Astrocyte (in vitro differentiated cells and primary cell): ENCODE measurements at regions not wholly inside any gene's neighbourhood (a gene's known extent, or its start where the extent isn't known, plus 50 kb on each side); places are given as distances from the start of the nearest gene placed in this dataset.
A peak's percentile ranks its signal among the peaks of the same experiment; 100 is the strongest.

ENCODE experiments used
- DNase-seq: peaks from one replicate; pipeline ENCODE4 v3.0.0-alpha.2; 2010; ENCODE audit warnings: low read depth
- FAIRE-seq: peaks from 2 replicates; lab custom pipeline; 2011; peaks lifted over from hg19 to GRCh38; lab: Jason Lieb, UNC
- H2AFZ ChIP-seq: 2 replicates; pipeline ENCODE4 v1.6.0; 2012; ENCODE audit warnings: low read depth, low read length, inconsistent platforms
- H3K27ac ChIP-seq: 2 replicates; pipeline ENCODE4 v1.5.1; 2011; ENCODE audit warnings: low read depth, low read length, inconsistent platforms
- H3K27me3 ChIP-seq: 2 replicates; pipeline ENCODE4 v1.6.0; 2011; ENCODE audit warnings: low read length, inconsistent platforms; ENCODE audit not compliant: insufficient read depth
- H3K36me3 ChIP-seq: 2 replicates; pipeline ENCODE4 v1.5.1; 2011; ENCODE audit warnings: low read length, inconsistent platforms; ENCODE audit not compliant: insufficient read depth
- H3K4me1 ChIP-seq: 2 replicates; pipeline ENCODE4 v1.5.1; 2011; ENCODE audit warnings: low read length, inconsistent platforms; ENCODE audit not compliant: insufficient read depth
- H3K4me2 ChIP-seq: 2 replicates; pipeline ENCODE4 v1.6.0; 2012; ENCODE audit warnings: low read length, inconsistent platforms
- H3K4me3 ChIP-seq: 2 replicates; pipeline ENCODE4 v1.5.1; 2011; ENCODE audit warnings: low read depth, mild to moderate bottlenecking, low read length, inconsistent platforms; ENCODE audit not compliant: insufficient read depth
- H3K79me2 ChIP-seq: 2 replicates; pipeline ENCODE4 v1.6.0; 2012; ENCODE audit warnings: mild to moderate bottlenecking, low read length, inconsistent platforms; ENCODE audit not compliant: insufficient read depth
- H3K9ac ChIP-seq: 2 replicates; pipeline ENCODE4 v1.6.0; 2012; ENCODE audit warnings: mild to moderate bottlenecking, low read length, inconsistent platforms
- H3K9me3 ChIP-seq: 2 replicates; pipeline ENCODE4 v1.5.1; 2012; ENCODE audit warnings: low read depth, mild to moderate bottlenecking, low read length, inconsistent platforms; ENCODE audit not compliant: insufficient read depth
- H4K20me1 ChIP-seq: 2 replicates; pipeline ENCODE4 v1.6.0; 2012; ENCODE audit warnings: low read length, inconsistent platforms; ENCODE audit not compliant: insufficient read depth
- H3K27ac Mint-ChIP-seq: one replicate; pipeline ENCODE4 v1.8.0; 2021; ENCODE audit warnings: mild to moderate bottlenecking, mixed read lengths; ENCODE audit not compliant: unreplicated experiment
- H3K27me3 Mint-ChIP-seq: one replicate; pipeline ENCODE4 v1.8.0; 2021; ENCODE audit warnings: low read depth, mixed read lengths; ENCODE audit not compliant: unreplicated experiment
- H3K36me3 Mint-ChIP-seq: one replicate; pipeline ENCODE4 v1.8.0; 2021; ENCODE audit warnings: low read depth, mixed read lengths; ENCODE audit not compliant: unreplicated experiment
- H3K4me1 Mint-ChIP-seq: one replicate; pipeline ENCODE4 v1.8.0; 2021; ENCODE audit warnings: low read depth, mixed read lengths; ENCODE audit not compliant: unreplicated experiment
- H3K4me3 Mint-ChIP-seq: one replicate; pipeline ENCODE4 v1.8.0; 2021; ENCODE audit warnings: mild to moderate bottlenecking, moderate library complexity, mixed read lengths; ENCODE audit not compliant: unreplicated experiment
- H3K9me3 Mint-ChIP-seq: one replicate; pipeline ENCODE4 v1.8.0; 2021; ENCODE audit warnings: mild to moderate bottlenecking, mixed read lengths; ENCODE audit not compliant: unreplicated experiment
- EZH2 ChIP-seq: IDR thresholded peaks from 2 replicates; pipeline ENCODE4 v1.6.1; 2012; ENCODE audit warnings: mild to moderate bottlenecking, low read length, inconsistent platforms; ENCODE audit not compliant: insufficient read depth
- TF ChIP-seq, protein P1 (sequence below): IDR thresholded peaks from 2 replicates; pipeline ENCODE4 v1.5.1; 2011; ENCODE audit warnings: low read depth, mild to moderate bottlenecking, inconsistent platforms, low read length, moderate library complexity; ENCODE audit not compliant: insufficient read depth

DNA sequence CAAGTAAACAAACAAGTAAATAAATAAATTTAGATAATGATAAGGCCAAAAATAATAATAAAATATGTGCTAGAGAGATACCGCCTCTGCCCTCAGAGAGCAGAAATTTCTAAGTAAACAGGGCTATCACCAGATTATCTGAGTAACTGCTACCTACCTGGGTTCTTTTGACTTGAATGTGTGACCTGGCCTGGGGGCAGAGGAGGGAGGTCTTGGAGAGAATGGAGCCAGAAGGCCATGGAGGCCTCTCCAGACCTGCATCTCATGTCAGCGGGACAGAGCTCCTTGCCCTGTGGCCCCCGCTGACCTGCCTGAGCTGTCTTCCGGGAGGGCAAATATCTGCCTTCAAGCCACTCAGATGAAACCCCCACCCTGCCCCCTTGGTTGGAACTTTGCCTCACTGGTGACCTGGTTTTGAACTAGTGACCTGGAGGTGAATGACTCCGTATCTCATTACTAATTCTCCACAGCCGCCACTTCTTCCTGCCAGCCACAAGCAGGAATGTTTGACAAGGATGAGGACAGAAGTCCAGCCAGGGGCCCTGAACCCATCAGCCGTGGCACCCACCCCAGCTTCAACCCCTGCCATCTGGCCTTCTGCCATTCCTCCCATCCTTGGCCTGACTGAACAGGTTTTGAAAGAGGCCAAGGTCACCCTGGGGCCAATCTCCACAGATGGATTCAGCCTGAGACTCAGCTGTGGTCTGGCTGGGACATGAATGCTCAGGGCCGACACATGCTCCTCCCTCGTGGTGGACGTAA is 86.8 kb upstream of the PARP11 start:
- DNase-seq = no peak
- no peaks in the 10 kb centered on the region for H3K9me3 Mint-ChIP-seq
- Histone ChIP-seq H3K4me2 (no peak overlapping the region), H3K4me1 (no peaks in the 10 kb centered on the region), H3K36me3 (no peaks in the 10 kb centered on the region), H3K4me3 (no peak overlapping the region), H2AFZ (no peak overlapping the region), H3K27ac (no peak overlapping the region), H3K9ac (no peak overlapping the region), H3K27me3 (no peaks in the 10 kb centered on the region), H4K20me1 (no peaks in the 10 kb centered on the region), H3K79me2 (no peaks in the 10 kb centered on the region), H3K9me3 (no peaks in the 10 kb centered on the region)
- FAIRE-seq = no peak
- H3K36me3 Mint-ChIP-seq = no peaks in the 10 kb centered on the region
- peak overlapping the region; percentile 19 for H3K27ac Mint-ChIP-seq
- TF ChIP-seq, protein P1, sequence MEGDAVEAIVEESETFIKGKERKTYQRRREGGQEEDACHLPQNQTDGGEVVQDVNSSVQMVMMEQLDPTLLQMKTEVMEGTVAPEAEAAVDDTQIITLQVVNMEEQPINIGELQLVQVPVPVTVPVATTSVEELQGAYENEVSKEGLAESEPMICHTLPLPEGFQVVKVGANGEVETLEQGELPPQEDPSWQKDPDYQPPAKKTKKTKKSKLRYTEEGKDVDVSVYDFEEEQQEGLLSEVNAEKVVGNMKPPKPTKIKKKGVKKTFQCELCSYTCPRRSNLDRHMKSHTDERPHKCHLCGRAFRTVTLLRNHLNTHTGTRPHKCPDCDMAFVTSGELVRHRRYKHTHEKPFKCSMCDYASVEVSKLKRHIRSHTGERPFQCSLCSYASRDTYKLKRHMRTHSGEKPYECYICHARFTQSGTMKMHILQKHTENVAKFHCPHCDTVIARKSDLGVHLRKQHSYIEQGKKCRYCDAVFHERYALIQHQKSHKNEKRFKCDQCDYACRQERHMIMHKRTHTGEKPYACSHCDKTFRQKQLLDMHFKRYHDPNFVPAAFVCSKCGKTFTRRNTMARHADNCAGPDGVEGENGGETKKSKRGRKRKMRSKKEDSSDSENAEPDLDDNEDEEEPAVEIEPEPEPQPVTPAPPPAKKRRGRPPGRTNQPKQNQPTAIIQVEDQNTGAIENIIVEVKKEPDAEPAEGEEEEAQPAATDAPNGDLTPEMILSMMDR = no peak
- no peak for TF ChIP-seq EZH2
- H3K4me3 Mint-ChIP-seq = no peak overlapping the region
- H3K27me3 Mint-ChIP-seq = peaks cover 3% of the 10 kb centered on the region
- H3K4me1 Mint-ChIP-seq = peaks cover 5% of the 10 kb centered on the region

DNA sequence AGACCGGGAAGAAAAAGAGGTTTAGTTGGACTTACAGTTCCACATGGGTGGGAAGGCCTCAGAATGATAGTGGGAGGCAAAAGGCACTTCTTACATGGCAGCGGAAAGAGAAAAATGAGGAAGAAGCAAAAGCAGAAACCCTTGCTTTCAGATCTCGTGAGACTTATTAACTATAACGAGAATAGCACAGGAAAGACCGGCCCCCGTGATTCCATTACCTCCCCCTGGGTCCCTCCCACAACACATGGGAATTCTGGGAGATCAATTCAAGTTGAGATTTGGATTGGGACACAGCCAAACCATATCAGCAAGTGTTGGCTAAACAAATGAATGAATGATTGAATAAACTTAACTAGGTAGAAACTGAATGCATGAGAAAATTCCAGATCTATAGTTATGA is 85.3 kb upstream of the PARP11 start:
- H3K9ac ChIP-seq = no peak overlapping the region
- H3K9me3 ChIP-seq = no peaks in the 10 kb centered on the region
- no peaks in the 10 kb centered on the region for H3K79me2 ChIP-seq
- no peak overlapping the region for H3K27ac Mint-ChIP-seq
- H3K27me3 Mint-ChIP-seq = peaks cover 3% of the 10 kb centered on the region
- DNase-seq = no peak
- no peak overlapping the region for H3K4me3 Mint-ChIP-seq
- H4K20me1 ChIP-seq = no peaks in the 10 kb centered on the region
- H3K27me3 ChIP-seq = no peaks in the 10 kb centered on the region
- no peak overlapping the region for H3K4me2 ChIP-seq
- H2AFZ ChIP-seq = no peak overlapping the region
- no peaks in the 10 kb centered on the region for H3K4me1 ChIP-seq
- H3K27ac ChIP-seq = no peak overlapping the region
- H3K4me1 Mint-ChIP-seq = peaks cover 2% of the 10 kb centered on the region
- H3K36me3 ChIP-seq = no peaks in the 10 kb centered on the region
- H3K36me3 Mint-ChIP-seq = no peaks in the 10 kb centered on the region
- H3K9me3 Mint-ChIP-seq = no peaks in the 10 kb centered on the region
- TF ChIP-seq, protein P1 = no peak
- TF ChIP-seq EZH2 = no peak
- no peak for FAIRE-seq
- H3K4me3 ChIP-seq = no peak overlapping the region
